ENCODE measurements at regions not wholly inside any gene's neighbourhood (a gene's known extent, or its start where the extent isn't known, plus 50 kb on each side); places are given as distances from the start of the nearest gene placed in this dataset.

- no peaks in the 10 kb centered on the region for H3K9me3 ChIP-seq
- DNase-seq: no peak
- H3K27ac ChIP-seq: no peak overlapping the region
- no peaks in the 10 kb centered on the region for H3K36me3 ChIP-seq (replicated peaks in 1 of 2; ENCODE audit: insufficient read depth in 1 of 2, low read depth in 2 of 2)
- H3K27me3 ChIP-seq: no peaks in the 10 kb centered on the region
- no peaks in the 10 kb centered on the region for H3K4me1 ChIP-seq
- H3K4me3 ChIP-seq: no peak overlapping the region
- intact Hi-C loops (cut with DNase I): no loop called here
- no peak for ATAC-seq
- no peak for TF ChIP-seq POLR2A (IDR thresholded peaks at IDR 0.05)
- TF ChIP-seq CTCF (IDR thresholded peaks at IDR 0.05): no peak
- 44 to 56% methylated on average over 3 of the region's 3 CpGs for WGBS, 2 donors
Measured at GRCh38 chr18:29157057-29157780, 980.3 kb upstream of the CDH2 start.

- 52 to 57% methylated on average over 4 of the region's 4 CpGs for WGBS, 2 donors
- H3K9me3 ChIP-seq: no peaks in the 10 kb centered on the region
- H3K27ac ChIP-seq: no peak overlapping the region
Measured at GRCh38 chr18:29156531-29156930, 979.6 kb upstream of the CDH2 start.

GRCh38 chr18:29154758-29155725 lies 978.1 kb upstream of the CDH2 start:
- H3K4me1 ChIP-seq: no peaks in the 10 kb centered on the region
- no peak overlapping the region for H3K27ac ChIP-seq
- WGBS, 2 donors: 49 to 52% methylated on average over 9 of the region's 9 CpGs
- no peaks in the 10 kb centered on the region for H3K9me3 ChIP-seq
- H3K4me3 ChIP-seq: no peak overlapping the region
- H3K36me3 ChIP-seq (replicated peaks in 1 of 2; ENCODE audit: insufficient read depth in 1 of 2, low read depth in 2 of 2): no peaks in the 10 kb centered on the region
- intact Hi-C loops (cut with DNase I): no loop called here
- TF ChIP-seq CTCF (IDR thresholded peaks at IDR 0.05) (no peak), POLR2A (IDR thresholded peaks at IDR 0.05) (no peak)
- DNase-seq (peak; percentile 18 to 40 (median 34)), ATAC-seq (peak; percentile 55)
- no peaks in the 10 kb centered on the region for H3K27me3 ChIP-seq

More at GRCh38 chr18:29156531-29156930, 979.6 kb upstream of the CDH2 start:
- no peaks in the 10 kb centered on the region for H3K27me3 ChIP-seq
- intact Hi-C loops (cut with DNase I): no loop called here
- DNase-seq (no peak), ATAC-seq (no peak)
- TF ChIP-seq CTCF (IDR thresholded peaks at IDR 0.05) (no peak), POLR2A (IDR thresholded peaks at IDR 0.05) (no peak)
- no peaks in the 10 kb centered on the region for H3K36me3 ChIP-seq (replicated peaks in 1 of 2; ENCODE audit: insufficient read depth in 1 of 2, low read depth in 2 of 2)
- H3K4me3 ChIP-seq: no peak overlapping the region
- H3K4me1 ChIP-seq: no peaks in the 10 kb centered on the region

GRCh38 chr18:29154196-29154757 lies 977.3 kb upstream of the CDH2 start:
- Histone ChIP-seq H3K27me3 (no peaks in the 10 kb centered on the region), H3K4me1 (no peaks in the 10 kb centered on the region), H3K27ac (no peak overlapping the region), H3K36me3 (replicated peaks in 1 of 2; ENCODE audit: insufficient read depth in 1 of 2, low read depth in 2 of 2) (no peaks in the 10 kb centered on the region), H3K4me3 (no peak overlapping the region), H3K9me3 (no peaks in the 10 kb centered on the region)
- peak; percentile 12 for ATAC-seq
- no peak for TF ChIP-seq CTCF (IDR thresholded peaks at IDR 0.05)
- no peak for TF ChIP-seq POLR2A (IDR thresholded peaks at IDR 0.05)
- intact Hi-C loops (cut with DNase I): no loop called here
- WGBS, 2 donors: 32 to 45% methylated on average over 1 of the region's 1 CpG
- DNase-seq: no peak

Data from body of pancreas (tissue), 4 donors.